ENCODE measurements at regions not wholly inside any gene's neighbourhood (a gene's known extent, or its start where the extent isn't known, plus 50 kb on each side); places are given as distances from the start of the nearest gene placed in this dataset.

GRCh38 chr2:189293164-189293563 is 113.6 kb upstream of the COL5A2 start:
- H3K4me1 ChIP-seq (ENCODE audit: insufficient read depth, low read length, severe bottlenecking), result no peaks in the 10 kb centered on the region
- H3K27me3 ChIP-seq (ENCODE audit: insufficient read depth, low read length), result no peaks in the 10 kb centered on the region
- H3K27ac ChIP-seq (ENCODE audit: low read depth, low read length, poor library complexity, severe bottlenecking), result no peak overlapping the region
- H3F3A ChIP-seq (ENCODE audit: insufficient read depth, low read length), result no peaks in the 10 kb centered on the region
- H3K9ac ChIP-seq (ENCODE audit: low read length), result no peak overlapping the region
- no peaks in the 10 kb centered on the region for H3K9me2 ChIP-seq (ENCODE audit: low read depth, low read length)
- no peaks in the 10 kb centered on the region for H3K9me3 ChIP-seq (ENCODE audit: low read length)
- H3K36me3 ChIP-seq (ENCODE audit: insufficient read depth, low read length), result no peaks in the 10 kb centered on the region
- no peak for TF ChIP-seq EZH2 (IDR thresholded peaks at IDR 0.05; ENCODE audit: borderline replicate concordance, low read length)
- TF ChIP-seq, protein P1, sequence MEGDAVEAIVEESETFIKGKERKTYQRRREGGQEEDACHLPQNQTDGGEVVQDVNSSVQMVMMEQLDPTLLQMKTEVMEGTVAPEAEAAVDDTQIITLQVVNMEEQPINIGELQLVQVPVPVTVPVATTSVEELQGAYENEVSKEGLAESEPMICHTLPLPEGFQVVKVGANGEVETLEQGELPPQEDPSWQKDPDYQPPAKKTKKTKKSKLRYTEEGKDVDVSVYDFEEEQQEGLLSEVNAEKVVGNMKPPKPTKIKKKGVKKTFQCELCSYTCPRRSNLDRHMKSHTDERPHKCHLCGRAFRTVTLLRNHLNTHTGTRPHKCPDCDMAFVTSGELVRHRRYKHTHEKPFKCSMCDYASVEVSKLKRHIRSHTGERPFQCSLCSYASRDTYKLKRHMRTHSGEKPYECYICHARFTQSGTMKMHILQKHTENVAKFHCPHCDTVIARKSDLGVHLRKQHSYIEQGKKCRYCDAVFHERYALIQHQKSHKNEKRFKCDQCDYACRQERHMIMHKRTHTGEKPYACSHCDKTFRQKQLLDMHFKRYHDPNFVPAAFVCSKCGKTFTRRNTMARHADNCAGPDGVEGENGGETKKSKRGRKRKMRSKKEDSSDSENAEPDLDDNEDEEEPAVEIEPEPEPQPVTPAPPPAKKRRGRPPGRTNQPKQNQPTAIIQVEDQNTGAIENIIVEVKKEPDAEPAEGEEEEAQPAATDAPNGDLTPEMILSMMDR (IDR thresholded peaks at IDR 0.05; ENCODE audit: low read length), result no peak
- no peaks in the 10 kb centered on the region for H3K79me2 ChIP-seq (ENCODE audit: insufficient read depth, low read length)
- H3K4me3 ChIP-seq (ENCODE audit: low read depth, low read length, poor library complexity, severe bottlenecking), result no peak overlapping the region
- H3K4me2 ChIP-seq (ENCODE audit: low read length), result no peak overlapping the region
- H2AFZ ChIP-seq (ENCODE audit: low read length), result no peak overlapping the region
- no peaks in the 10 kb centered on the region for H4K20me1 ChIP-seq (ENCODE audit: insufficient read depth, low read length)

- no peaks in the 10 kb centered on the region for H3F3A ChIP-seq (ENCODE audit: insufficient read depth, low read length)
- no peak overlapping the region for H3K9ac ChIP-seq (ENCODE audit: low read length)
- TF ChIP-seq, protein P1 (IDR thresholded peaks at IDR 0.05; ENCODE audit: low read length), result no peak
- TF ChIP-seq EZH2 (IDR thresholded peaks at IDR 0.05; ENCODE audit: borderline replicate concordance, low read length), result no peak
- H3K27ac ChIP-seq (ENCODE audit: low read depth, low read length, poor library complexity, severe bottlenecking), result no peak overlapping the region
- H3K4me3 ChIP-seq (ENCODE audit: low read depth, low read length, poor library complexity, severe bottlenecking), result no peak overlapping the region
- no peak overlapping the region for H2AFZ ChIP-seq (ENCODE audit: low read length)
- H4K20me1 ChIP-seq (ENCODE audit: insufficient read depth, low read length), result no peaks in the 10 kb centered on the region
- no peak overlapping the region for H3K4me2 ChIP-seq (ENCODE audit: low read length)
- no peaks in the 10 kb centered on the region for H3K9me2 ChIP-seq (ENCODE audit: low read depth, low read length)
- H3K27me3 ChIP-seq (ENCODE audit: insufficient read depth, low read length), result no peaks in the 10 kb centered on the region
- no peaks in the 10 kb centered on the region for H3K9me3 ChIP-seq (ENCODE audit: low read length)
- H3K4me1 ChIP-seq (ENCODE audit: insufficient read depth, low read length, severe bottlenecking), result no peaks in the 10 kb centered on the region
- H3K36me3 ChIP-seq (ENCODE audit: insufficient read depth, low read length), result no peaks in the 10 kb centered on the region
- H3K79me2 ChIP-seq (ENCODE audit: insufficient read depth, low read length), result no peaks in the 10 kb centered on the region
These were observed 117.9 kb upstream of the COL5A2 start for GRCh38 chr2:189297446-189297845.

DNA sequence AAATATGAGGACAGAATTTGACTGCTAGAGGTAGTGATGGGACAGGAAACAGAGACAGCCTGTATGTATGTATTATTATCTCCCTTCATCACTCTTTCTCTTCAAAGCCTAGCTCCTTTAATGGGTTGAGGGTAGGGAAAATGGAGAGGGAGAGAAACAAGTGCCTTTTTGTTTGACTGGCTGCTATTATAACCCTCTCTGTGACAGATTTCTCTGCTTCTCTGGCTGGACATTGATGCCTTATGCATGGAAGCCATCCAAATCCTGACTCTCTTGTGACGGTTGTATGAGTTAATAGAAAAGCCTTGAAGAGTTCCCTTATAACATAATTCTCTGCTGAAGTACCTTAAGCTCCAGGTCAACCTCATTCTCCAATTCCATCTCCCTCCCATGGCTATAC is 118.5 kb upstream of the COL5A2 start:
- Histone ChIP-seq H4K20me1 (ENCODE audit: insufficient read depth, low read length) (no peaks in the 10 kb centered on the region), H3K27ac (ENCODE audit: low read depth, low read length, poor library complexity, severe bottlenecking) (no peak overlapping the region), H3F3A (ENCODE audit: insufficient read depth, low read length) (no peaks in the 10 kb centered on the region), H3K9ac (ENCODE audit: low read length) (no peak overlapping the region), H3K4me2 (ENCODE audit: low read length) (no peak overlapping the region), H3K9me3 (ENCODE audit: low read length) (no peaks in the 10 kb centered on the region), H3K36me3 (ENCODE audit: insufficient read depth, low read length) (no peaks in the 10 kb centered on the region), H3K4me3 (ENCODE audit: low read depth, low read length, poor library complexity, severe bottlenecking) (no peak overlapping the region), H3K27me3 (ENCODE audit: insufficient read depth, low read length) (no peaks in the 10 kb centered on the region), H3K4me1 (ENCODE audit: insufficient read depth, low read length, severe bottlenecking) (no peaks in the 10 kb centered on the region), H3K9me2 (ENCODE audit: low read depth, low read length) (no peaks in the 10 kb centered on the region), H2AFZ (ENCODE audit: low read length) (no peak overlapping the region), H3K79me2 (ENCODE audit: insufficient read depth, low read length) (no peaks in the 10 kb centered on the region)
- TF ChIP-seq, protein P1 (IDR thresholded peaks at IDR 0.05; ENCODE audit: low read length), result no peak
- no peak for TF ChIP-seq EZH2 (IDR thresholded peaks at IDR 0.05; ENCODE audit: borderline replicate concordance, low read length)
